ENCODE measurements at regions not wholly inside any gene's neighbourhood (a gene's known extent, or its start where the extent isn't known, plus 50 kb on each side); places are given as distances from the start of the nearest gene placed in this dataset.

- no peaks in the 10 kb centered on the region for H3K27me3 Mint-ChIP-seq (ENCODE audit: low read depth)
- H3K4me1 Mint-ChIP-seq = no peaks in the 10 kb centered on the region
- no peak for TF ChIP-seq CTCF (IDR thresholded peaks at IDR 0.05; ENCODE audit: unreplicated experiment)
- peaks cover 6% of the 10 kb centered on the region for H3K9me3 Mint-ChIP-seq
- H3K36me3 Mint-ChIP-seq = no peaks in the 10 kb centered on the region
- DNase-seq (ENCODE audit: low spot score in 2 of 2, unreplicated experiment in 2 of 2) = no peak
- H3K4me3 Mint-ChIP-seq = no peak overlapping the region
- H3K27ac Mint-ChIP-seq = no peak overlapping the region
Observed at GRCh38 chr10:30763918-30764317, 134.4 kb upstream of the LYZL2 start.

- DNase-seq (ENCODE audit: low spot score in 2 of 2, unreplicated experiment in 2 of 2) = no peak
- Mint-ChIP-seq H3K27ac (no peak overlapping the region), H3K36me3 (no peaks in the 10 kb centered on the region), H3K27me3 (ENCODE audit: low read depth) (no peaks in the 10 kb centered on the region), H3K4me1 (no peaks in the 10 kb centered on the region), H3K9me3 (no peaks in the 10 kb centered on the region), H3K4me3 (no peak overlapping the region)
- no peak for TF ChIP-seq CTCF (IDR thresholded peaks at IDR 0.05; ENCODE audit: unreplicated experiment)
Observed at GRCh38 chr10:30762620-30763019, 133.1 kb upstream of the LYZL2 start.

GRCh38 chr10:30759423-30759822, 129.9 kb upstream of the LYZL2 start:
- Mint-ChIP-seq H3K27me3 (ENCODE audit: low read depth) (no peaks in the 10 kb centered on the region), H3K9me3 (no peaks in the 10 kb centered on the region), H3K4me3 (no peak overlapping the region), H3K4me1 (peaks cover 10% of the 10 kb centered on the region), H3K27ac (no peak overlapping the region), H3K36me3 (no peaks in the 10 kb centered on the region)
- DNase-seq (ENCODE audit: low spot score in 2 of 2, unreplicated experiment in 2 of 2) = no peak
- no peak for TF ChIP-seq CTCF (IDR thresholded peaks at IDR 0.05; ENCODE audit: unreplicated experiment)

- Mint-ChIP-seq H3K27me3 (ENCODE audit: low read depth) (no peaks in the 10 kb centered on the region), H3K27ac (no peak overlapping the region), H3K9me3 (no peaks in the 10 kb centered on the region), H3K4me3 (no peak overlapping the region), H3K4me1 (peaks cover 18% of the 10 kb centered on the region), H3K36me3 (no peaks in the 10 kb centered on the region)
- DNase-seq (ENCODE audit: low spot score in 2 of 2, unreplicated experiment in 2 of 2) = no peak
- no peak for TF ChIP-seq CTCF (IDR thresholded peaks at IDR 0.05; ENCODE audit: unreplicated experiment)
Observed at GRCh38 chr10:30758338-30758737, 128.8 kb upstream of the LYZL2 start.

GRCh38 chr10:30756896-30757295, 127.3 kb upstream of the LYZL2 start:
- H3K27ac Mint-ChIP-seq = no peak overlapping the region
- no peaks in the 10 kb centered on the region for H3K9me3 Mint-ChIP-seq
- no peak for DNase-seq (ENCODE audit: low spot score in 2 of 2, unreplicated experiment in 2 of 2)
- peaks cover 1% of the 10 kb centered on the region for H3K27me3 Mint-ChIP-seq (ENCODE audit: low read depth)
- peaks cover 21% of the 10 kb centered on the region for H3K4me1 Mint-ChIP-seq
- no peak overlapping the region for H3K4me3 Mint-ChIP-seq
- H3K36me3 Mint-ChIP-seq = no peaks in the 10 kb centered on the region
- TF ChIP-seq CTCF (IDR thresholded peaks at IDR 0.05; ENCODE audit: unreplicated experiment) = no peak

- Mint-ChIP-seq H3K9me3 (no peaks in the 10 kb centered on the region), H3K36me3 (no peaks in the 10 kb centered on the region), H3K4me3 (no peak overlapping the region), H3K4me1 (peaks cover 22% of the 10 kb centered on the region), H3K27ac (no peak overlapping the region), H3K27me3 (ENCODE audit: low read depth) (peaks cover 9% of the 10 kb centered on the region)
- TF ChIP-seq CTCF (IDR thresholded peaks at IDR 0.05; ENCODE audit: unreplicated experiment) = no peak
- no peak for DNase-seq (ENCODE audit: low spot score in 2 of 2, unreplicated experiment in 2 of 2)
Observed at GRCh38 chr10:30756151-30756550, 126.6 kb upstream of the LYZL2 start.

All from mesothelial cell of epicardium (in vitro differentiated cells).